BJ (cell line): ENCODE measurements at regions not wholly inside any gene's neighbourhood (a gene's known extent, or its start where the extent isn't known, plus 50 kb on each side); places are given as distances from the start of the nearest gene placed in this dataset.
"Not testable (repeated sequence)": the region's sequence is repeated elsewhere in the genome, so short reads cannot be mapped to it uniquely, and the experiment has no call there.

Experiments
- CTCF ChIA-PET: fragments of 350-600 bp; formaldehyde crosslinking; extraction: SDS; loops from one replicate; lab custom pipeline; 2021; ENCODE audit warnings: antibody characterized with exemption, inconsistent platforms; lab: Yijun Ruan, JAX
- POLR2A ChIA-PET: fragments of 300-600 bp; sonication (Branson Sonifier 250); formaldehyde crosslinking; extraction: SDS; loops from one replicate; lab custom pipeline; 2021; ENCODE audit warnings: antibody characterized with exemption; lab: Charles Lee
- DNase-seq: peaks from one replicate; pipeline ENCODE4 v3.0.0-alpha.2; 2011; ENCODE audit warnings: low read depth
- H3K27me3 ChIP-seq: 2 replicates; pipeline ENCODE4 v1.6.0; 2011; ENCODE audit warnings: low read length; ENCODE audit not compliant: control insufficient read depth, insufficient read depth
- H3K36me3 ChIP-seq: 2 replicates; pipeline ENCODE4 v1.5.1; 2011; ENCODE audit warnings: low read length; ENCODE audit not compliant: control insufficient read depth, insufficient read depth
- H3K4me3 ChIP-seq: 2 replicates; pipeline ENCODE4 v1.5.1; 2011; ENCODE audit warnings: low read depth, mild to moderate bottlenecking, control low read depth, low read length
- TF ChIP-seq, protein P1 (sequence below): IDR thresholded peaks from 2 replicates; pipeline ENCODE4 v1.5.1; 2011; ENCODE audit warnings: low read depth, mild to moderate bottlenecking, control low read depth, inconsistent platforms, low read length, moderate library complexity; ENCODE audit not compliant: insufficient read depth

DNA sequence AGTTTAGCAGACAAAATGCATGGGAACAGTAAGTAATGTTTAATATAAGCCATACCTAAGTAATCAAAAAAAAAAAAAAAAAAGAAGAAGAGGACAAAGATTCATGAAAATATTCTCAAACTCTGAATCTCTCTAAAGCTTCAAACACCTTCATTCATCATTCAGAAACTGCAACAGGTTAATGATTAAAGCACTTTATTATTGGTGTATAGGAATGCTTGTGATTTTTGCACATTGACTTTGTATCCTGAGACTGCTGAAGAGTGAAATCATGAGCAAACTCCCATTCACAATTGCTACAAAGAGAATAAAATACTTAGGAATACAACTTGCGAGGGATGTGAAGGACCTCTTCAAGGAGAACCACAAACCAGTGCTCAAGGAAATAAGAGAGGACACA is 278.4 kb upstream of the DCN start:
- POLR2A ChIA-PET, result no interaction called here
- TF ChIP-seq, protein P1, sequence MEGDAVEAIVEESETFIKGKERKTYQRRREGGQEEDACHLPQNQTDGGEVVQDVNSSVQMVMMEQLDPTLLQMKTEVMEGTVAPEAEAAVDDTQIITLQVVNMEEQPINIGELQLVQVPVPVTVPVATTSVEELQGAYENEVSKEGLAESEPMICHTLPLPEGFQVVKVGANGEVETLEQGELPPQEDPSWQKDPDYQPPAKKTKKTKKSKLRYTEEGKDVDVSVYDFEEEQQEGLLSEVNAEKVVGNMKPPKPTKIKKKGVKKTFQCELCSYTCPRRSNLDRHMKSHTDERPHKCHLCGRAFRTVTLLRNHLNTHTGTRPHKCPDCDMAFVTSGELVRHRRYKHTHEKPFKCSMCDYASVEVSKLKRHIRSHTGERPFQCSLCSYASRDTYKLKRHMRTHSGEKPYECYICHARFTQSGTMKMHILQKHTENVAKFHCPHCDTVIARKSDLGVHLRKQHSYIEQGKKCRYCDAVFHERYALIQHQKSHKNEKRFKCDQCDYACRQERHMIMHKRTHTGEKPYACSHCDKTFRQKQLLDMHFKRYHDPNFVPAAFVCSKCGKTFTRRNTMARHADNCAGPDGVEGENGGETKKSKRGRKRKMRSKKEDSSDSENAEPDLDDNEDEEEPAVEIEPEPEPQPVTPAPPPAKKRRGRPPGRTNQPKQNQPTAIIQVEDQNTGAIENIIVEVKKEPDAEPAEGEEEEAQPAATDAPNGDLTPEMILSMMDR, result no peak
- CTCF ChIA-PET, result no interaction called here
- Histone ChIP-seq H3K36me3 (no peaks in the 10 kb centered on the region), H3K27me3 (no peaks in the 10 kb centered on the region), H3K4me3 (no peak overlapping the region)
- no peak for DNase-seq

- Histone ChIP-seq H3K27me3 (no peaks in the 10 kb centered on the region), H3K36me3 (no peaks in the 10 kb centered on the region), H3K4me3 (no peak overlapping the region)
- DNase-seq, result no peak
- TF ChIP-seq, protein P1, result no peak
- POLR2A ChIA-PET, result no interaction called here
- CTCF ChIA-PET, result no interaction called here
Measured at GRCh38 chr12:91460469-91460868, 277.9 kb upstream of the DCN start.

DNA sequence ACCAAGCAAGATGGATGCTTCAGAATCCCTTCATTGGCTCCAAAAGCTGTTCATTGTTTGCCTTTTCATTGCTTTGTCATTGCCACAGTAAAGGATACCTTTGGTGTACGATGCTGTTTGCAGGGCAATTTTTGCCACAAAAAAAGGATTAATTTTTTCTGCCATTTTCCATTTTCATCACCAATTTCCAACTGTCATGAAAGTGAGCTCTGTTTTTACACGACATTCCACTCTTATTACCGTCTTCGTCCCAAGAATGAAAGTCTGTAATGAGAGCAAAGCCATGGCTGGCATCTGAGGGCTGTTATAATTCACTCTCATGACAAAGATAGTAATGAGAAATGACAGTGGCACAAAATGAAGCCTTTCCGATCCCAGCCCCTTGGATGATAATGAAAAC is 272.7 kb upstream of the DCN start:
- TF ChIP-seq, protein P1, result no peak
- H3K36me3 ChIP-seq, result no peaks in the 10 kb centered on the region
- no peaks in the 10 kb centered on the region for H3K27me3 ChIP-seq
- ChIA-PET POLR2A (no interaction called here), CTCF (no interaction called here)
- DNase-seq, result no peak
- no peak overlapping the region for H3K4me3 ChIP-seq

DNA sequence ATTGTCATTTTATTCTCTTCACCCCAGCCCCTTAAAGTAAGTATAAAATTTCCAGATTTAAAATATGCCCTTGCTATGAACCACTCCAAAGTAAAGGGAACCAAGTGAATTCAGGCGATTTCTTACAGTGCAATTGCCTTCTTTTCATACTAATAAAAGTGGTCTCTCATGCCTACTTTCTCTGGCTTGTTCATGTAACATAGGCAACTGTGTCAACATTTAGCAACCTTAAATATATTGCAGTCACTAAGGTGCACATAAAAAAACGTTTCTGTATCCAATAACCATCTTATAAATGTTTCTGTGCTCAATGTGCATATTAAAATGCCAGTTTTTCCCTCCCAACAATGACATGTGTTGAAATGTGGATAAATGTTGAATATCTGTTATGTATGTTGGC is 271.6 kb upstream of the DCN start:
- Histone ChIP-seq H3K36me3 (no peaks in the 10 kb centered on the region), H3K27me3 (no peaks in the 10 kb centered on the region), H3K4me3 (no peak overlapping the region)
- CTCF ChIA-PET, result interaction anchor here (0.7 kb wide), 1 partner anchor 13 kb away, joined by 3 read pairs; no protein-coding TSS in a partner anchor
- POLR2A ChIA-PET, result no interaction called here
- DNase-seq, result no peak
- TF ChIP-seq, protein P1, result no peak

- H3K27me3 ChIP-seq, H3K4me3 ChIP-seq, DNase-seq, POLR2A ChIA-PET, CTCF ChIA-PET, H3K36me3 ChIP-seq: not testable (repeated sequence)
Measured at GRCh38 chr12:91452464-91452863, 269.8 kb upstream of the DCN start.
